NK-92 (cell line): ENCODE measurements at regions not wholly inside any gene's neighbourhood (a gene's known extent, or its start where the extent isn't known, plus 50 kb on each side); places are given as distances from the start of the nearest gene placed in this dataset.

Experiments used
- DNase-seq: peaks from one replicate; lab custom pipeline; 2025; ENCODE audit not compliant: unreplicated experiment; lab: John Stamatoyannopoulos, UW

GRCh38 chr10:129078346-129078745 is 388.7 kb upstream of the MGMT start:
- DNase-seq = no peak

- no peak for DNase-seq
Measured at GRCh38 chr10:129078746-129079145, 388.3 kb upstream of the MGMT start.

- no peak for DNase-seq
Measured at GRCh38 chr10:129079705-129080104, 387.3 kb upstream of the MGMT start.

- no peak for DNase-seq
Measured at GRCh38 chr10:129085811-129086210, 381.2 kb upstream of the MGMT start.

- no peak for DNase-seq
Measured at GRCh38 chr10:129089341-129089740, 377.7 kb upstream of the MGMT start.

DNA sequence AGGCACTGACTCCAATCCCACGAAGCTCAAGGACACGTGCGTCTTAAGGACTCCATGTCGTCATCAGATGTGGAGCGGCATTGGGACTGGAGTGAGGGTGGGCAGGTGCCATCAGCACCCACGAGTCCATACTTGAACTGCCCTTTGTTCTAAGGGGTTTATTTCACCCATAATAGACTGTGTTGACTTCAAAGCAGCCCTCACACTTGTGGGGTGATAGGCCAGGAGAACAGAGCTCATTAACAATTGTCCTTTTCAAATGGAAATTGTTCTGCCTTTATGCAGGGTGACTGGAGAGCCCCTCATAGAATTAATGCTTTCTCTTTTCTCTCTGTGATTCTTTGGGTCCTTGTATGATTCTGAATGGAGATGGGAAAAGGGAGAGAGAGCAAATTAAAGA is 376.9 kb upstream of the MGMT start:
- DNase-seq = no peak

GRCh38 chr10:129090618-129091366 is 376.2 kb upstream of the MGMT start:
- no peak for DNase-seq

- DNase-seq = no peak
Measured at GRCh38 chr10:129093641-129094040, 373.4 kb upstream of the MGMT start.

- no peak for DNase-seq
Measured at GRCh38 chr10:129094233-129094632, 372.8 kb upstream of the MGMT start.

DNA sequence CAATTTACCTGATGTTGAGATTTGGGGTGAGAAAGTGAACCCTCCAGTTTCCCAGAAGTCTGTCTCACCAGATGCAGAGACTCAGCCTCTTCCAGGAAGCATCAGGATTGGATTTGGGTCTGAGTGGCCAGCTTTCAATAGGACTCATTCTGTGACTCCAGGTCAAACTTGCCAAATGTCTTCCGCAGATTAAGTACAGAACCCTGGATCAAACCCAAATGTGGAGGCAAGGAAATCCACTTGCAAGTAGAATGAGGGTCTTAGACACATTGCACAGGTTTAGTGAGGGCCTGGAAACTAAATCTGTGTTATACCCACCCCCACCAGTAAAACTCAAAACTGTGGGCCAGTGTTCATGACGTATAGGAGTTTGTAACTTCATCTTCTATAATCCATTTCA is 372.2 kb upstream of the MGMT start:
- DNase-seq = no peak

GRCh38 chr10:129095680-129096064 is 371.4 kb upstream of the MGMT start:
- no peak for DNase-seq

- DNase-seq = no peak
Measured at GRCh38 chr10:129096065-129096984, 370.7 kb upstream of the MGMT start.

GRCh38 chr10:129097776-129098330 is 369.2 kb upstream of the MGMT start:
- no peak for DNase-seq

DNA sequence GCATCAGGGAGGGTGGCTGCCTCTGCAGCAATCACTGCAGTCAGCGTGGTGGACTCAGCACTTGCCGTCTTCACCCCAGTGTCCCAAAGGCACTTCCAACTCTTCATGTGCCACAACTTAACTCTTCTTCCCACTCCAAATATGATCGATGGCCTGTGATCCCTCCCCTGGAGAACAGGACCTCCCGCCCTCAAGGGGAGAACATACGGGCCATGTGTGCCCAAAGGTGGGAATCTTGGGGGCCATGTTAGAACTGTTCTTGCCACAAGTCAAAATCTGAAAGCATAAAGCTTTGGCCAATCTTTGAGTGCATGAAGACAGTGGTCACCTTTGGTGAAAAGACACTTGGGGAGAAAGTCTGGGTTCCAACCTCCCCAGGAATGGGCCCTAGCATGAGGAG is 368.5 kb upstream of the MGMT start:
- no peak for DNase-seq

DNA sequence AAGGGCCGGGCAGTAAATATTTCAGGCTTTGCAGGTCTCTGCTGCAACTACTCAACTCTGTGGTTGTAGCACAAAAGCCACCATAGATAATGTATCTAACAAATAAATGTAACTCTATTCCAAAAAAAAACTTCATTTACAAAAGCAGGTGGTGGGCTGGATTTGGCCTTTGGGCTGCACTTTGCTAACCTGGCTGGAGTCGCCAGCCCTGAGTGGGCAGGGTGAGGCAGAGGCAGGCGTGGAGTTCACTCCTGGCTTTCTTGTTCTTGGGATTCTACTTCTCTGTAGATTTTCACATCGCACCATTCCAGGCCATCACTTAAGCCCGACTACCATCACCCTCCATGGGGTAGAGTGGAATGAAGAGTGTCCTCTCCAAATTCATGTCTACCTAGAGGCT is 367.6 kb upstream of the MGMT start:
- DNase-seq = no peak

DNA sequence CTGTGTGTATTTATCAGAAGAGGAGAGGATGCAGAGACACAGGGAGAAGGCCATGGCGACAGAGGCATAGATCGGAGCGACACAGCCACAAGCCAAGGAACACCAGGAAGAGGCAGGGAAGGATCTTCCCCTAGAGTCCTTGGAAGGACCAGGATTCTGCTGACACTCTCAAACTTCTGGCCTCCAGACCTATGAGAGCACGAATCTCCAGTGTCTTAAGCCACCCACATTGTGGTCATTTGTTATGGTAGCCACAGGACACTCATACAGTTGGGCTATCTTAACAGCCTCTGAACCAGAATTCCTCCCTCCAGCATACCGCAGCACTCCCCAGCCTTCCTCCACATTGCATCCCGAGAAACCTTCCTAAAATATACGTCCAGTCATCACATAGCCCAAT is 367.0 kb upstream of the MGMT start:
- no peak for DNase-seq

DNA sequence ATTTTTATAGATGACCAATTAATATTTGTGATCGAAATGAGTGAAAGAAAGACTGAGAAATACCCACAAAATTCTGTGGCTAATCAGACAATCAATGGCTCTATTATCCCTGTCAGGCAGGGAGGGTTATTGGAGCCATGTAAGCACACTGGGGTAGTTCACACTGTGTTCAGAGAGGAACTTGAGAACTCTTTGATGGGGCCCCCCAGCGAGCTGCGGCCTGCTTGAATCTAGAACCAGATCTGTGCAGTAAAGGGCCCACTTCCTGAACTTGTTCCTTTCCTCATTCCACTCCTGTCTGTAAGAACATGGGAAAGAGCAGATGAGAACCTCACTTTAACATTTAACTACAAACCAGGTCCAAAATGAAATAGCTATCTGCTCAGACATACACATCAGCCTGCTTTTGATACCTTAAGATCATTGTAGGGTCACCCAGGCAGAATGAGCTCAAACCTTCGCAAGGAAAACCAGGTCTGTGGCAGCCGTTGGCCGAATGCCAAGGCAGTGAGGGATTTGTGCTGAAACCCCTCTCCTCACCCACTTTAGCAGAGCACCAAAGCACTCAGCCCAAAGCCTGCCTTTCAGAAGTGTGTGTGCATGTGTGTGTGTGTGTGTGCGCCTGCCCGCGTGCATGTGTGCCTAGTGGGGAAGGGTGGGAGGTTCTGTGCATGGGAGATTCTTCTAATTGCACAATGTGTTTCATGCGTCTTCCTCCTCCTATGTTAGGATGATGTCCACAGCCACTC is 365.6 kb upstream of the MGMT start:
- DNase-seq = no peak

- DNase-seq = no peak
Measured at GRCh38 chr10:129102906-129103693, 363.9 kb upstream of the MGMT start.

DNA sequence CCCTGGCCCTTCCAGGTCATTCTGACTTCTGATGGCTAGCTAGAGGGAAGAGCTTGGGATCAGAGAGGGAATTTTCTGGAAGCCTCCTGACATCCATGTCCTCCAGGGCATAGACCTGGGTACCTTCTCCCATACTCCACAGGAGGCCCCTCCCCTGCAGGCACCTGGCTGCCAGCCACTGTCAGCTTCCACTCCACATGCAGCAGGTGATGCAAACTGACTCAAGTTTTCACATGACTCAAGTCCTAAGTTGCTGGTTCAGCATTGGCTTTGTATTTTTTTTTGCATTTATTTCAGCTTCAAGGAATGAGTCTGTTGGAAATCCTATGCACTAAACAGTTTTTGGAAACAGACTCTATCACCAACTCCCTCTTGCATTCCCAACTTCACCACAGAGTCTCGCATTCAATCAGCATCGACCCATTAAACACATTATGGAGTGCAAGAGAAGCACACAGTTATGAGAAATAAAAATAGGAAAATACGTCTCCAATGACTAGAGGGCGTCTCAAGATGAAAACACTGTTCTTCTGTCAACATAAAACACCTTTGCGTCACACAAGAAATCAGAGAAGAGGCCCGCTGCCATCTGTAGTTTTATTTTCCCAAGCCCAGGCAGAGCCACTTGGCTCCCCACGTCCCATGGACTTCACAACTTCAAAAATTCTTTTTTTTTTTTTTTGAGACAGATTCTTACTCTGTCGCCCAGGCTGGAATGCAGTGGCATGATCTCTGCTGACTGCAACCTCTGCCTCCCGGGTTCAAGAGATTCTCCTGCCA is 362.6 kb upstream of the MGMT start:
- no peak for DNase-seq

- no peak for DNase-seq
Measured at GRCh38 chr10:129105266-129105665, 361.8 kb upstream of the MGMT start.
